ENCODE measurements at regions not wholly inside any gene's neighbourhood (a gene's known extent, or its start where the extent isn't known, plus 50 kb on each side); places are given as distances from the start of the nearest gene placed in this dataset.

GRCh38 chr9:119852390-119852789, 483.2 kb upstream of the BRINP1 start:
- CTCF ChIA-PET, result no interaction called here
- POLR2A ChIA-PET, result no interaction called here

- CTCF ChIA-PET, result no interaction called here
- POLR2A ChIA-PET, result no interaction called here
Observed at GRCh38 chr9:119844431-119844830, 475.2 kb upstream of the BRINP1 start.

DNA sequence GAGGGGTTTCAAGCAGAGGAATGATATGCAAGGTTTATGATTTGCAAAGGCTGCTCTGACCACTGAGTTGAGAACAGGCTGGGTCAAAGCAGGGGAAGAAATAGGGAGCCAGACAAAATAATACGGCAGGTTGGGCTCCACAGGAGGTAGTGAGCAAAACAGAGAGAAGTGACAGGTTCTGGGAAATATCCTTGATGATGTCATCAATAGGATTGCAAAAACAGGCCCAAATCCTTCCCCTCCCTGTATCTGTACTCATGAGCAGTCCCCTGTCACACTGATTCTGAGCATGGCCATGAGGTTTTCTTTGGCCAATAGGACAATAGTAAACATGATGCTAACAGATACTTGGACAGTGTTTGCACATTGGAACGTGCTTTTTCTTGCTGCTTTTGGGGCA, 471.8 kb upstream of the BRINP1 start:
- ChIA-PET POLR2A (no interaction called here), CTCF (no interaction called here)

- CTCF ChIA-PET, result no interaction called here
- POLR2A ChIA-PET, result no interaction called here
Observed at GRCh38 chr9:119839888-119840287, 470.7 kb upstream of the BRINP1 start.

GRCh38 chr9:119838210-119838609, 469.0 kb upstream of the BRINP1 start:
- CTCF ChIA-PET, result no interaction called here
- POLR2A ChIA-PET, result no interaction called here

DNA sequence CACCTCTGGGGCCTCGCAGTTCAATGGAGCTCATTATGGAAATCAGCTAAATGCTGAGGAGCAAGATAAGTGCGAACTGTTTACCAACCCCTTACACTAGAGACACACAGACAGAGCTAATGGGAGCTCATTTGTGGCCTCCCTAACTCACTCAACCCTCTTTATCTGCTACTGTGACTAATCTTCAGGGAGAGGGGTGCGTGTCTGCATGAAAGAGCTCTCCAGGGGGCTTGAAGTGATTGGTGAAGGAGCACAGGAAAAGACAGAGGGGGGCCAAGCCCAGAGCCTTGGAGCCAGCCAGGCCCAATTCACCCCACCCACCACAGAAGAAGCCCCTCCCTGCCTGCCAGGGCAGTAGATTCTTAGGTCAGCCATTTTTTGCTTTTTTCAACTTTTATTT, 466.8 kb upstream of the BRINP1 start:
- ChIA-PET POLR2A (no interaction called here), CTCF (no interaction called here)

DNA sequence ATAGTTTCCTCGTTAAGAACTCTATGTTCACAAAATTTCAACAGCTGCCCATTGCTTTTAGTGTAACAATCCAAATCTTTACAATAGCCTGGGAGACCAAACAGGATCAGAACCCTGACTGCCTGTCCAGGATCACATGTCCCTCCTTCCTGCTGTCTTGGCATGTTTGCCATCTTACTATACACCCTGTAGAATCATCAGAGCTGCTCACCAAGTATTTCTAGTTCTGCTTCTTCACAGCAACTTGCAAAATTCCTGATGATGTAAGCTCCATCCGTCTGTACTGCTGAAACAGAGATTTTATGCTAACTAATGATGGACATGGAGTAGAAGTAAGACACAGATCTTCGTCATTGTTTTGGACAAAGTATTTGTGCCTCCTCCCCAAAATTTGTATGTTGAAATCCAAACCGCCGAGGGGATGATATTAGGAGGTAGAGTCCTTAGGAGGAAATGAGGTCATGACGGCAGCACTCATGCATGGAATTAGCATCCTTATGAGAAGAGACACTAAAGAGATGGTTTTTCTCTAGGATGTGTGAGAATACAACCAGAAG, 464.9 kb upstream of the BRINP1 start:
- POLR2A ChIA-PET, result no interaction called here
- CTCF ChIA-PET, result no interaction called here

- CTCF ChIA-PET, result no interaction called here
- POLR2A ChIA-PET, result no interaction called here
Observed at GRCh38 chr9:119831309-119831708, 462.1 kb upstream of the BRINP1 start.

DNA sequence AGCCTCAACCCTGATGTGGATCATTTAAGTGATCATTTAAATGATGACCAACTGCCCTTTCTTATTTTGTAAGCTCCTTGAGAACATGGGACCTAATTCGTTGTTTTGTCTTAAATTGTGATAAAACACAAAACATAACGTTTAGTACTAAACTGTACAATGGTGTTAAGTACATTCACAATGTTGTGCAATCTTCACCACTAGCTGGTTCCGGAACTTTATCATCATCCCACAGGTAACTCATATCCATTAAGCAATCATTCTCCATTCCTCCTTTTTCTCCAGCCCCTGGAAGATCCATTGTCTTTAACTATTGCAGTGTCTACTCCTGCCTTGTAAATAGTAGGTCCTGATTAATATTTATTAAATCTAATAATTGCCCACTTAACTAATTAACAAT, 460.5 kb upstream of the BRINP1 start:
- ChIA-PET POLR2A (no interaction called here), CTCF (no interaction called here)

DNA sequence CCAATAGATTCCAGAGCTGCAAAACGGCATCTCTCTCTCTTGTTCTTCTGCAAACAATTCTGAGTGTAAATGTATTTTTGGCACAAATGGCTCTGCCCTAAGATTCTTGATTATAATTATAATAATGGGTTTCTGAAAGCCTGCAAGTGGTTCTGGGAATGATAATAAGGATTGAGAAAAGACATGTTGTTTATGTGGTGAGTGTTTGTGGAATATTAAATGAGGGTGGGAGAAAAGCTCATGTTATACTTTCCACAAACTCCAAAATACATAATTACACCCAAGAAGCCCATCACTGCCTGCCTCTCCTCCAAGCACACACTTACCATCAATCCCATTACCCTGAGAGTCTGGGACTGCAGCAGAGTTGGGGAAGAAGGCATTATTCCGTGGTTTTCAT, 460.0 kb upstream of the BRINP1 start:
- CTCF ChIA-PET, result no interaction called here
- POLR2A ChIA-PET, result no interaction called here

DNA sequence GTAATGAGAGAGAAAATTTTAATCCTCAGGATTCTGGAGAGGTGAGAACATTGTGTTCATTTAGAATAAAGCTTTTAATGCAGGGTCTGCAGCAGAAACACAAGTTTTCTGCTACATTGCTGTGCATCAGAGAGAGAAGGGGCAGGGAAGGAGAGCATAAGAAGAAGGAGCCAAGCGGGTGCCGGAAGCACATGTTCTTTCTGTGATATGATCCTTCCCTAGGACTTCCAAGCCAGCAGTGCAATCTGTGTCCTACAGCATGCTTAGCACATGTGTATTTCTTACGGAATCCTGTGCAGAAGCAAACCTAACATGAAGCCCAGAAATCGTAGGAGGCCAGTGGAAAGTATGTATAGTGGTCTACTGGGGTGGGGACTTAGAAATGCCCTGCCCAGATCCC, 458.3 kb upstream of the BRINP1 start:
- ChIA-PET CTCF (no interaction called here), POLR2A (no interaction called here)

DNA sequence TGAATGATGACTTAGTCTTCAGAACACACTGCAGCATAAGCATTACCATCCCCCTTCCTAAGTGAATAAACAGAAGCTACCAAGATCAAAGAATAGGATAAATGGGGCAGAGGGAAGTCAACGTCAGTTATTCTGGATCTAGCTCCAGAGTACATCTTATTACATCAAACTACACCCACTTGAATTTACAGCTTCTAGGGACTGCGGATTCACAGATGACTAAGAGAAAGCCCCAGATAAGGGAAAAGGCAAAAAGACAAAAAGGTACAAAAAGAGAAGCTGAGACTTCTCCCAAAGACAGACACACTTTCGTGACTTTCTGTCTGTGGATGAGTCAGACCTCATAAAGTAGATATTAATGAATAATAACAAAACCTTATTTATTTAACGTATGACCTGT, 457.9 kb upstream of the BRINP1 start:
- POLR2A ChIA-PET, result no interaction called here
- CTCF ChIA-PET, result no interaction called here

DNA sequence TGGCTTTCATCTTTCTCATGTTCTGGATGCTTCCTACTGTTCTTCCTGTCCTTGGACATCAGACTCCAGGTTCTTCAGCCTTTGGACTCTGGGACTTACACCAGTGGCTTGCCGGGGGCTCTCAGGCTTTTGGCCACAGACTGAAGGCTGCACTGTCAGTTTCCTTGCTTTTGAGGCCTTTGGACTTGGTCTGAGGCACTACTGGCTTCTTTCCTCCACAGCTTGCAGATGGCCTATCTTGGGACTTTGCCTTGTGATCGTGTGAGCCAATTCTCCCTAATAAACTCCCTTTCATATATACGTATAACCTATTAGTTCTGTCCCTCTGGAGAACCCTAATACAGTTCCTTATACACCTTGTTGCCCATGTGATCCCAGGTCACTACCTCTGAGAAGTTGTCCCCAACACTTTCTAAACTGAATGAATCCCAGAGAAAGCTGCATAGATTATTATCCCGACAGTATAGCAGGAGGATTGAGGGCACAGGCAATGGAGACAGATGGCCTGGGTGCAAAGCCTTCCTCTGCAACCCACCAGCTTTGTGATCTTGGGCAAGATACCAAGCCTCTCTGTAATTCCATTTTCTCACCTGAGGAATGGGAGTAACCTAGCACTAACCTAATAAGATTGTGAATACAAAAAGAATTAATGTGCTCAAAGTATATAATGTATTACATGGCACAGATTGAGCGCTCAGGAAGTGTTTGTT, 449.6 kb upstream of the BRINP1 start:
- ChIA-PET CTCF (no interaction called here), POLR2A (no interaction called here)

GRCh38 chr9:119810645-119811429, 441.6 kb upstream of the BRINP1 start:
- CTCF ChIA-PET, result no interaction called here
- POLR2A ChIA-PET, result no interaction called here

GRCh38 chr9:119803679-119804078, 434.4 kb upstream of the BRINP1 start:
- POLR2A ChIA-PET, result no interaction called here
- CTCF ChIA-PET, result no interaction called here

DNA sequence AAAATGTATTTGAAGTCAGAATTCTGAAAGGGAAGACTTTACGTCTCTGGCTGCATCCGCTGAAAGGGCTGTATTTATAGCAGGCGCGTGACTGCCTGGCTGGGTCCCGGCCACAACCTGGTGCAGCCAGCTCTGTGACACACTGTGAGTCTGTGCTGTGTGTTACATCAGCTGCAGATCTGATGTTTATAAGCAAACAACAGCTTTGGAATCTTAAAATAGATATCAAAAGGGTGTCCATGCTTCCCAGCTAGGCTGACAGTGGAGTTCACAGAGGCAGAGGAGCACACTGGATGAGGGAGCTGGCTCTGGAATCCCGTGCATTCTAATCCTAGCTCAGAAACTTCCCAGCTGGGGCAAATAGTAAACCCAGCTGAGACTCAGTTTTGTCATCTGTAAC, 433.4 kb upstream of the BRINP1 start:
- POLR2A ChIA-PET, result no interaction called here
- CTCF ChIA-PET, result no interaction called here

- ChIA-PET POLR2A (no interaction called here), CTCF (no interaction called here)
Observed at GRCh38 chr9:119802133-119802532, 432.9 kb upstream of the BRINP1 start.

GRCh38 chr9:119801311-119801710, 432.1 kb upstream of the BRINP1 start:
- ChIA-PET CTCF (no interaction called here), POLR2A (no interaction called here)

GRCh38 chr9:119795395-119795794, 426.2 kb upstream of the BRINP1 start:
- CTCF ChIA-PET, result no interaction called here
- POLR2A ChIA-PET, result no interaction called here

DNA sequence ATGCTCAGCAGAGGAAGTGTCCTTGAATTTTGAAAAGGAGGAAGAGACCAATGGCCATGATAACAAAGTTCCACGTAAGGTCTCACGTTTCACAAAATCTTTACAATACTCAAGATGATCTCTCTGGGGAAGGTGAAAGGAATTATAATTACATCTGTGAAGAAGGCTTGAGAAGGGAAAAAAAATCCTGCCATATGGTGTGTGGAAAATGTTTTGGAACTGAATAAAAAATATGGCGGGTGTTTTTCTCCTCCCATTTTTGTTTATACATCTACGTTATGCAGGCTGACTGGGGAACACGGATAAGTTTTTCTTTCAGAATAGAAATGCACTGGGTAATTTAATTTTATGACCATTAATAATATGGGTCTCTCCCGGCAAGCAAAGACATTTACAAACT, 425.6 kb upstream of the BRINP1 start:
- POLR2A ChIA-PET, result no interaction called here

DNA sequence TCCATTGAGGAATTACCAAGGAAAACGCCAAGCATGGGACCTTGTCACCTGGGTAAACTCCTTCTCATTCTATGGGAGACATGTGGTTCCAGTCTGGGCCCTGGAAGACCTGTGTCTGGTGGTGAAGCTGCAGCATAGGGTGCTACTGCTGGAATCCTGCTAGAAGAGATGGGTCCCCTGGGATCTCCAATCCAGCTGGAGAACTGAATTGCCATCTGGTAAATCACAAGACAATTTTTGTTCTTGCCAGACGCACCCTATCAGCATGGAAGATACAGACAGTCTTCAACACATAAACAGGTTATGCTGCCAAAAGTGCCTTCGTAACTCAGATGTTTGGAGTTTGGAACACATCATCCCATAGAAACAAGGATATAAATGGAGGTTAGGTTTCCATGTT, 424.0 kb upstream of the BRINP1 start:
- ChIA-PET POLR2A (no interaction called here), CTCF (no interaction called here)

More for the DNA sequence above, 425.6 kb upstream of the BRINP1 start:
- CTCF ChIA-PET, result no interaction called here

GRCh38 chr9:119792242-119792641, 423.0 kb upstream of the BRINP1 start:
- POLR2A ChIA-PET, result no interaction called here

More at GRCh38 chr9:119792242-119792641, 423.0 kb upstream of the BRINP1 start:
- CTCF ChIA-PET, result no interaction called here

Data from activated CD8-positive, alpha-beta memory T cell treated with anti-CD3 and anti-CD28 coated beads for 36 hours (primary cell).